ENCODE measurements at regions not wholly inside any gene's neighbourhood (a gene's known extent, or its start where the extent isn't known, plus 50 kb on each side); places are given as distances from the start of the nearest gene placed in this dataset.

DNA sequence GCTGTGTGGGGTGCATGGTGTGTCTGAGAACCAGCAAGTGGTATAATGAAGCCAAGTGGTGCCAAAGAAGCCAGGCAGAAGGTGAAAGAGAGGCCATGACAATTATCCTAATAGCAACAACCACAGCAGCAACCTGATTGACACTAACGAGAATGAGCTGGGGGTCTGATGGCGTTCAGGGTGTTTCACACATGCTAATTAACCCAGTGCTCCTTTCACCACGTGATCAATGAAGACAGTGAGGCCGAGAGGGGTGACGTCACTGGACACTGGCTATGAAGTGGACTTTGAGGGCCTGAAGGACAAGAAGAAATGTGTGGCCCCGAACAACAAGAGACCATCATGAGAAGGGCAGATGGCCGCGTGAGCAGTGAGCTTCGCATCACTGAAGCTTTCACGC lies 364.4 kb upstream of the ID2 start (continued):
- TF ChIP-seq ZNF23 (CRISPR knock-in tag; IDR thresholded peaks at IDR 0.05) (no peak), ATF3 (IDR thresholded peaks at IDR 0.05) (peak; percentile 82), ATF3 (CRISPR knock-in tag; conservative IDR thresholded peaks at IDR 0.05) (no peak), RBFOX2 (IDR thresholded peaks at IDR 0.05; ENCODE audit: low read depth, low read length) (no peak), RBBP5 (IDR thresholded peaks at IDR 0.05; ENCODE audit: borderline replicate concordance, insufficient read depth, low read length, poor library complexity, severe bottlenecking) (no peak), ZNF408 (CRISPR knock-in tag; IDR thresholded peaks at IDR 0.05; ENCODE audit: low read depth) (no peak), HNRNPUL1 (IDR thresholded peaks at IDR 0.05; ENCODE audit: low read length) (no peak), NRF1 (conservative IDR thresholded peaks at IDR 0.05 in 1 of 2, IDR thresholded peaks at IDR 0.05 in 1 of 2) (no peak), OTX1 (CRISPR knock-in tag; IDR thresholded peaks at IDR 0.05) (no peak), REST (IDR thresholded peaks at IDR 0.05; ENCODE audit: borderline replicate concordance) (no peak), REST (CRISPR knock-in tag; IDR thresholded peaks at IDR 0.05; ENCODE audit: low read depth) (no peak), ETS2 (tag; IDR thresholded peaks at IDR 0.05; ENCODE audit: borderline replicate concordance, poor library complexity, severe bottlenecking) (no peak), KAT7 (CRISPR knock-in tag; IDR thresholded peaks at IDR 0.05; ENCODE audit: borderline replicate concordance) (no peak), ZNF830 (CRISPR knock-in tag; IDR thresholded peaks at IDR 0.05) (no peak), MAX (CRISPR knock-in tag; IDR thresholded peaks at IDR 0.05) (no peak), RAD51 (IDR thresholded peaks at IDR 0.05; ENCODE audit: borderline replicate concordance, low read depth) (peak; percentile 40; the same call in 1 of the 2 replicates), ZNF696 (CRISPR knock-in tag; conservative IDR thresholded peaks at IDR 0.05) (no peak)
- TF ChIP-seq, protein P1, sequence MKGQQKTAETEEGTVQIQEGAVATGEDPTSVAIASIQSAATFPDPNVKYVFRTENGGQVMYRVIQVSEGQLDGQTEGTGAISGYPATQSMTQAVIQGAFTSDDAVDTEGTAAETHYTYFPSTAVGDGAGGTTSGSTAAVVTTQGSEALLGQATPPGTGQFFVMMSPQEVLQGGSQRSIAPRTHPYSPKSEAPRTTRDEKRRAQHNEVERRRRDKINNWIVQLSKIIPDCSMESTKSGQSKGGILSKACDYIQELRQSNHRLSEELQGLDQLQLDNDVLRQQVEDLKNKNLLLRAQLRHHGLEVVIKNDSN (CRISPR knock-in tag; IDR thresholded peaks at IDR 0.05): peak; percentile 76
- TF ChIP-seq, protein P2, sequence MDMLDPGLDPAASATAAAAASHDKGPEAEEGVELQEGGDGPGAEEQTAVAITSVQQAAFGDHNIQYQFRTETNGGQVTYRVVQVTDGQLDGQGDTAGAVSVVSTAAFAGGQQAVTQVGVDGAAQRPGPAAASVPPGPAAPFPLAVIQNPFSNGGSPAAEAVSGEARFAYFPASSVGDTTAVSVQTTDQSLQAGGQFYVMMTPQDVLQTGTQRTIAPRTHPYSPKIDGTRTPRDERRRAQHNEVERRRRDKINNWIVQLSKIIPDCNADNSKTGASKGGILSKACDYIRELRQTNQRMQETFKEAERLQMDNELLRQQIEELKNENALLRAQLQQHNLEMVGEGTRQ (CRISPR knock-in tag; IDR thresholded peaks at IDR 0.05): peak; percentile 60

Measured in K562 (cell line).